HL-60/S4 treated with phorbol 12-myristate 13-acetate at 8.2 ng/mL for 4 days and 3 days (cell line): ENCODE measurements at regions not wholly inside any gene's neighbourhood (a gene's known extent, or its start where the extent isn't known, plus 50 kb on each side); places are given as distances from the start of the nearest gene placed in this dataset.
"Not testable (repeated sequence)": the region's sequence is repeated elsewhere in the genome, so short reads cannot be mapped to it uniquely, and the experiment has no call there.

Source experiments
- in situ Hi-C: fragments of 300-500 bp; cut with MboI; formaldehyde crosslinking; loops from 2 replicates; pipeline ENCODE4 v1.15.0; 2022; ENCODE audit warnings: low sequenced_read_pairs

DNA sequence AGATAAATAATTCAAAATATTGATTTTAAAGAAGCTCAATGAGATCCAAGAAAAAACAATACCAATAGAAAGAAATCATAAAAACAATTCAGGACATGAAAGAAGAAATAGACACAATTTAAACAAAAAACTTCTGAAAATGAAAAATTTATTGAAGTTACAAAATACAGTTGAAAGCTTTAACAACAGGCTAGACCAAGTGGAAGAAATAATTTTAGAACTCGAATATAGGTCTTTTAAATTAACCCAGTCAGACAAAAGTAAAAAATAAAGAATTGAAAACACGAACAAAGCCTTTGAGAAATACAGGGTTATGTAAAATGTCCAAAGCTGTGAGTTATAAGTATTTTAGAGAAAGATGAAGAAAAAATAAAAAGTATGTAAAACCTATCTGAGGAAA is 152.4 kb upstream of the SMIM30 start:
- in situ Hi-C loops, result no loop called here

DNA sequence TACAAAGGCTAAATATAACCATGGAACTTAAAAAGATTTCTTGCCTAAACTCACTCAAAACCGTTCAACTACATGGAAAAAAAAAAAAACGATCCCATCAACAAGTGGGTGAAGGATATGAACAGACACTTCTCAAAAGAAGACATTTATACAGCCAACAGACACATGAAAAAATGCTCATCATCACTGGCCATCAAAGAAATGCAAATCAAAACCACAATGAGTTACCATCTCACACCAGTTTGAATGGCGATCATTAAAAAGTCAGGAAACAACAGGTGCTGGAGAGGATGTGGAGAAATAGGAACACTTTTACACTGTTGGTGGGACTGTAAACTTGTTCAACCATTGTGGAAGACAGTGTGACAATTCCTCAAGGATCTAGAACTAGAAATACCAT is 151.2 kb upstream of the SMIM30 start:
- in situ Hi-C loops, result not testable (repeated sequence)

DNA sequence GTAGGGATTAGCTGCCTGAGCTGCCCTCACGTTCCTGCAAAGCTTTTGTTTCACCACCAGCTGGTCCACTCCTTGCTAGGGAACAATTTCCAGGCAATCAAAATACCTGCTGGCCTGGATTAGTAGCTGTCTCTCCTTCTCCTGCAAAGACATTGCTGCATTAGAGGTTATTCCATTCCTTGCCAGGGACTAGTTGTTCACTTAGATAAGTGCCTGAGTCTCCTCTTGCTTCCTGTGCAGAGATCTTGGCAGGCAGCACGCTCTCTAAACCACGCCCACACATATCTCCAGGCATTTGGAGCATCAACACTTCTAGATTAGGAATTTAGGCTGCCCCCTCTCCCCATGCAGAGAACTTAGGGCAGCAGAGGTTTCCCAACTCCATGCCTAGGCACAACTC is 150.4 kb upstream of the SMIM30 start:
- in situ Hi-C loops, result no loop called here

DNA sequence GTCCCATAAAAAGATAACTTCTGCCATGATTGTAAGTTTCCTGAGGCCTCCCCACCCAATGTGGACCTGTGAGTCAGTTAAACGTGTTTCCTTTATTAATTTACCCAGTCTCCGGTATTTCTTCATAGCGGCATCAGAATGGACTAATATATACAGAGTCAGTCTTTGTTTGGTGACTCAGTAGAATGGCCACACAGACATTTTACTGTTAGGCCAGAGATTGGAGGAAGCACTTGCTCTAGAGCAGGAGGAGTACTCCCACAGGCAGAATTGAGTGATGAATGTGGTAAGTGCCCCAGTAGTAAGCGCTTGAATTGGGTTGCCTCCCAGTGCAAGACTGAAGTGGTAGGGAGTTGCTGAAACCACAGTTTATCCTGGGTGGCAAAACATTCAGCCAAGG is 149.5 kb upstream of the SMIM30 start:
- in situ Hi-C loops, result no loop called here

DNA sequence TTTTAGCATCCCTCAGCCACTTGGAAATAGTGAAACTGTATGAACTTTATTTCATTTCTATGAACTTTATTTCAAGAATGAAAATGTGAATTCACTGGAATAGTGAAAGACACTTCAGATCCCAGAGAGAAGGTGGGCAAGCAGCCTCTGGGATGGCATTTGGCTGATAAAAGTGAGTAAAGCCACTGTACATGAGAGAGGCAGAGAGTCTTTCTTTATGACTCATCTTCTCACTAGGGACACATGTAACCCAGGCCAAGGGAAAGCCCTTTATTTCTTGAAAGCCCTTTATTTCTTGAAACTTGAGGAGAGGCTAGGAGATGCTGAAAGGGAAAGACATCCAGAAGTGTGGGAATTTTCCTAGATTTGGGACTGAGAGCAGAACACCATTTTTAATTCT is 148.9 kb upstream of the SMIM30 start:
- in situ Hi-C loops, result no loop called here

DNA sequence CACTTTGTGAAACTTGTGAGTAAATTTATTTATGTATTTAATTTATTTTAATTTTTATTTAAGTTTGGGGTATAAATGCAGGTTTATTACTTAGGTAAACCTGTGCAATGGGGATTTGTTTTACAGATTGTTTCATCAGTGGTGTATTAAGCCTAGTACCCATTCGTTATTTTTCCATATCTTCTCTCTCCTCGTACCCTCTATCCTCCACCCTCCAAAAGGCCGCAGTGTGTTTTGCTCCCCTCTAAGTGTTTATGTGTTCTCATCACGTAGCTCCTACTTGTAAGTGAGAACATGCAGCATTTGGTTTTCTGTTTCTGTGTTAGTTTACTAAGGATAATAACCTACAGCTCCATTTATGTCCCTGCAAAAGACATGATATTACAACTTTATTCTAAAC is 145.4 kb upstream of the SMIM30 start:
- in situ Hi-C loops, result no loop called here

DNA sequence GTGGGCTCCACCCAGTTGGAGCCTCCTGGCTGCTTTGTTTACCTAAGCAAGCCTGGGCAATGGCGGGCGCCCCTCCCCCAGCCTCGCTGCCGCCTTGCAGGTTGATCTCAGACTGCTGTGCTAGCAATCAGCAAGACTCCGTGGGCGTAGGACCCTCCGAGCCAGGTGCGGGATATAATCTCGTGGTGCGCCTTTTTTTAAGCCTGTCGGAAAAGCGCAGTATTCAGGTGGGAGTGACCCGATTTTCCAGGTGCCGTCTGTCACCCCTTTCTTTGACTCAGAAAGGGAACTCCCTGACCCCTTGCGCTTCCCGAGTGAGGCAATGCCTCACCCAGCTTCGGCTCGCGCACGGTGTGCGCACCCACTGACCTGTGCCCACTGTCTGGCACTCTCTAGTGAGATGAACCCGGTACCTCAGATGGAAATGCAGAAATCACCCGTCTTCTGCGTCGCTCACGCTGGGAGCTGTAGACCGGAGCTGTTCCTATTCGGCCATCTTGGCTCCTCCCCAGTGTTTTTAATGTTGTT is 144.9 kb upstream of the SMIM30 start:
- in situ Hi-C loops, result not testable (repeated sequence)

DNA sequence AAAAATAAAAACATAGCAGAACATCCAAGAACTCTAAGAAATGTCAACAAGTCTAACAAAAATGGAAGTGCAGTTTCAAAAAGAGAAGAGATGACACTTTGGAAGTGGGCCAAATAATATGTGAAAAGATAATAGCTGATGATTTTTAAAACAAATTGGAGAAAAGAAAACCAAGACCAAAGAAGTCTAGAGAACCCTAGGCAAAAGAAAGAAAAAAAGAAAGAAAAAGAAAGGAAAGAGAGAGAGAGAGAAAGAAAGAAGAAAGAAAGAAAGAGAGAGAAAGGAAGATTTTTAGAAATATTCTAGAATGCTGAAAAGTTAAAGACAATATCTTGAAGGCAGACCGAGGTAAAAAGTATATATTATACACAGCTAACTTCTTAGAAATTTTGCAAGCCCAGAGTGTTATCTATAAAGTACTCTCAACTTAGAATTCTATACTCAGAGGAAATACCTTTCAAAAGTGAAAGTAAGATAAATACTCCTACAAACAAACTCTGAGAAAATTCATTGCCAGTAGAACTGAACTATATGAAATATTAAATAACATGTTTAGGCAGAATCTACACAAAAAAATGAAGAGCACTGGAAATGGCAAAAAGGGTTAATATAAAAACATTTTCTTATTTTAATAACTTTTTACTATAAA is 138.7 kb upstream of the SMIM30 start:
- in situ Hi-C loops, result no loop called here

DNA sequence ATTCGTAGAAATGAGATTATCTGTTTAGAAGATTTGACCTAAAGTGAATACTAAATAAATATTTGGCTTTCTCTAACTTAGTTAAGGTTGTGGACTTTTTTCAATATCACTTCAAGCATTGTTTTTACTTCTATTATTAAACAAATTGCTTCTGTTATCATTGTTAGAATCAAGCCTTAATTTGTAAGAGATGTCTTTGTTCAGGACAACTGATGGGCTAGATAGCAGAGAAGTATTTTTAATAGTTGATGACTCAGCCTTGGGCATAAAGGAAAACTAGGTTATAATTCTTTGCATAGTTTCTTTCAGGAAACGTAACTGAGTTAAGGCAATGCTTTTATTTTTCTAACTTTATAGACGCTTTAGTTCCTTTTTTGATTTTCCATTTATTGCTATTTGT is 128.8 kb upstream of the SMIM30 start:
- in situ Hi-C loops, result no loop called here

DNA sequence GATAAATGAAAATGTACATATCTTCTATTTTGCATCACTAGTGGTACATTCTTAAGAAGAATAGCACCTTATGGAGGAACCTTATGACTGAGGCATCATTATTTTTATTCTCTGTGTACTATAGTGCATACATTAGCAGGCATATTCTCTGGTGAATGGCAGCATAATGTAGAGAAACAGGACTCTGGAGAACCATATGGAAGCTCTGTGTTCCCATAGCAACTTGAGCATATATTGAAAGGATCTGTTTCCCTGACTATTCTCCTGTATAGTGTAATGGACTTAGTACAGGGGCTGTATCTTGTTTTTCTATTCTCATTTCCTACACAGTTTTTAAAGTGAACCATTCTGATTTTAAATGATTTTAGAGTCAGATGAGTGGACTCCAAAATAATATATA is 128.4 kb upstream of the SMIM30 start:
- in situ Hi-C loops, result no loop called here

DNA sequence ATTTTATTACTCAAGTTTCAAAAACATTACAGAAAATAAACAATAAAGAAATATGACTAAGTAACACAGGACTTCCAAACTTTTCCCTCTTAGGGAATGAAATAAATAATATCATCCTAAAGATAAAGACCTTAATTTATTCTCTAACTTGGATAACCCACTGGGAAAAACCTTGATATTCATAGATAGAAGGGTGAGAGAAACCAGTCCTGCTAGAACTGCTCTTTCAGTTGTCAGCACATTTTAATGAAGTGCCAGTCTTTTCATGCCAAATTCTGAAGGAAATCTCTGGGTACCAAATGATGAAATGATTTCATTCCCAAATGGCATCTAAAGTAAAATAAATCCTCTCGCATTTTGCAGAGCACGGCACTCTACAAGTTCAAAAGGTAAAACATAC is 114.5 kb upstream of the SMIM30 start:
- in situ Hi-C loops, result no loop called here

DNA sequence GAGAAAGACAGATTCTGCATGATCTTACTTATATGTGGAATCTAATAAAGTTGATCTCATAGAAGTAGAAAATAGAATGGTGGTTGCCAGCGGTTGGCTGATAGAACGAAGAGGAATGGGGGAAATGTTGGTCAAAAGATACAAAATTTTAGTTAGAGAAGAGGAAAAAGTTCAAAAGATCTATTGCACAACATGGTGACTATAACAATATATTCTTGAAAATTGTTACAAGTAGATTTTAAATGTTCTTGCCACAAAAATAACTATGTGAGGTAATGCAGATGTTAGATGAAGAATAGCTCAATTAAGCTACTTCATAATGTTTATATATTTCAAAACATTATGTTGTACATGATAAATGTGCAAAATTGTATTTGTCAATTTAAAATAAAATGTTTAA is 112.3 kb upstream of the SMIM30 start:
- in situ Hi-C loops, result no loop called here

DNA sequence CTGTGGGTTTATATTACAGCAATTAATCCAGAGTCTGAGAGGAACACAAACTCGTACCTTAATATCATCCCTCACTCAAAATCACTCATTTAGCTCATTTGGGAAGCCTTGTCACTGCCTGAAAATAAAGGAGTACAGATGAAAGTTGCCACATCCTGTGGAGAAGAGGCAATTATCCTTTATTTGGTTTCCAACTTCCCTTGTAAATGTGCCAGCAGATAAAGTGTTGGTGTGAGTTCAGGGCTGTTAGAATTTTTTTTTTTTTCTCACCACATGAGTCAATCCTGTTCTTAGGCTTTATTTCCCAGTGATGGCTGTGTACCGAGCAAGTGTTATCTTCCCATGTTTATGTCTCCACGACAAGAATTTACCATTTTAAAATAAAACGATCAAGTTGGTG is 99.0 kb upstream of the SMIM30 start:
- in situ Hi-C loops, result no loop called here

DNA sequence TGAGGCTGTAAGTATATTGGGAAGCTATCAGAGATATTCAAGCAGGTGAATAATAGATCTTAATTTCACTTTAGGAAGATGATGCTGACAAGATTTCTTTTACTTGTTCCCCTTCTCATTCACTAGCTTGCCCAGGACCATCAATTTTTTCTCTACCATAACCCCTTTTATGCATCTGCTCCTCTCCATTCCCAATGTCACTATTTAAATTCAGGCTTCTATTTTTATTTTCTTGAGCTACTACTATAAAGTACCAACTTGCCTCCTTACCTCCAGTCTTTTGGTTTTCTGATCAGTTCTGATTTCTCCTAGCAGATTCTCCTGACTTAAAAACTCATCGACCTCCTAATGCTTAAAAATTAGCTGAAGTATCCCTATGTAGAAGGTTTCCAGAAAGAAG is 97.7 kb upstream of the SMIM30 start:
- in situ Hi-C loops, result no loop called here

DNA sequence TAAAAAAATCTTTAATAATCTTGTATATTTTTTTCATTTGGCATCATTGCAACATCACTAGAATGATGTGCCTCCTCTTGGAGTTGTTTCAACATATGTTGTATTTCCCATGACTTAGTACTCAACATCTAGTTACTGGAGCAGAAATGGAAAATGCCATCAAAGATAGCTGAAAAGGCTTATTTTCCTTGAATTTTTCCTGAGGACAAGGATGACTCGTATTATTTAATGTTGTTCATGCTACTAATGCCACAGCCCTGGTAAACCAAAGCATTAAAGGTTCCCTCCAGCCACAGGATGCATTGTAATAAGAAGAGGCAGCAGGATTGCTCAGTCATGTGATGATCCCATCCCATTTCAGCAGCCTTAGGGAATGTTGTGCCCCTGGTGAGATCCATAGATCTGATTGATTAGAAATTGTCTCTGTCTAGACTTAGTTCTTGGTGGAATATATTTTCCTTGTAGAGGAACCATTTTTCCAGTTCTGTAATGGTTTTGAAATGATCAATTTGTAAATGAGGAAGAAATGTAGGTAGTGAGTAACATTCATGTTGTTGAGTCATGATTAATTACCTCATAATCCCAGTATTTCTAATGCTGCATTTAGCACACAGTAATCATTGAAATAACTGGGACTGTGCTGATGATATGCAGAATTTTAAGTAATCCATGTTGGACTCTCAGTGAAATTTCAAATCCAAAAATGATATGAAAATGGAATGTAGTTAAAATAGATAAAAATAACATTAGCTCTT is 91.3 kb upstream of the SMIM30 start:
- in situ Hi-C loops, result no loop called here

DNA sequence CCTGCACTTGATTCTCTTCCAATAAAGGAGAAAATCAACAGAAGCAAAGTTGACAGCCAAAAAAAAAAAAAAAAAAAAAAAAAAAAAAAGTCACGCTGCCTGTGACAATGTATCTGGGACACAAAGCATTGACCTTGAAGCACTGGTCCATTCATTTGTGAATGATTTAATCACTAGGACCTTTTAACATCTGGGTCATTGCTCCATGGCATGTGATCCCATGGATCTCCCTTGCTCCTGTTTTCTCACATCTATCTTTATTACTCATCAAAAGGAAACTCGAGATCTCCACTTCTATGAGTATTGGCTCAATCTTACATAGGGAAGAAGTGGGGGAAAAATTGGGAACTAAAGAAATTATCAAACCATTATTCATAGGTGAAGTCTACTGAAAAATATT is 89.6 kb upstream of the SMIM30 start:
- in situ Hi-C loops, result no loop called here

DNA sequence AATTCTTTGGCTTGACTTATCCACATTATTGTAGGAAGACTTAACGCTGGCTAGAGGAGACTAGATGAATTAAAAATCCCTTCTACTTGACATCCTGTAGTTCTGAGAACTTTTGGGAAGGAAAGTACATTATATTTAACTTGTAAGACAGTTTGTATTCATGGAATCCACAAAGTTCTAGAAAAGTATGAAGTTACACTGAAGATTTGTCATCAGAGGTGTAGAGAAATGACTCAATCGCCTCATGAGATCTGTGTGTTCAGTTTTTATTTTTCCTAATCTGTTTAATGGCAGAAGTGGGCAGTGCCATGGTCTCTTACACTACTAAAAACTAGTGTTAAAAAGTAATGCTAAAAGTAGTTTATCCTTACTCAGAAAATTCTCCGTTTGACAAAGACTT is 89.1 kb upstream of the SMIM30 start:
- in situ Hi-C loops, result no loop called here

DNA sequence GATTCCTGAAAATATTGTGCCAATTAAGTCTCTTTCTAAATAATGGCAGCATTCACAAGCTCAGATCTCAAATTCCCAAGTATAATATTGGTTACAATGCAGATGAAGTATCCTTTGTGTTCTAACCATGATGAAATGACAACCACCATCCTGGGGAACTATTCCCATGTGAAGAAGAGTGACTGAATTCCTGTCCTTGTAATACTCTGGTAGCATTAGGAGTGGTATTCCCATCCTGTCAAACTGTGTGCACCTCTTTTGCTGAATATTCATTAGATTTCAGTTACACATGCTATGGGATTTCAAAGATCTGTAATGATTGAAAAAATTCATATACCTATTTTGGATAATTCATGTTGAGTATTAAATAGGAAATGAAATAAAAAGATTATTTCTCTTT is 86.1 kb upstream of the SMIM30 start:
- in situ Hi-C loops, result no loop called here

DNA sequence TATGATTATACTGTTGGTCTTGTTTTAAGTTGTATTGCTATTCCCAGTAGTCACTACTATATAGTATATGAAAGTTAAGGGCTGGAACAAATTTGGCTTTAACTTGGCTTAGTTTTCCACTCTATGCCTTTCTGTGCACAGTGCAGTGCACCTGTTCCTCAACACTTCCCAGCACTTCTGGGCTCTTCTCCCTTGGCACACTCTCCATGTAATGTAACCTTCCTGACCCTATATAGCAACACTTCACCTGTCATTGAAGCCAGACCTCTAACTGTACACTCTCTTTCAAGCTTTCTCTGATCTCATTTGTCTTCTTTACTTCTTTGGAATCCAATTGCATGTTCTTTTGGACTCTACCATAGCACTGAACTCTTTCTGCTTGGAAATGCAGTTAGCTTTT is 83.9 kb upstream of the SMIM30 start:
- in situ Hi-C loops, result no loop called here

DNA sequence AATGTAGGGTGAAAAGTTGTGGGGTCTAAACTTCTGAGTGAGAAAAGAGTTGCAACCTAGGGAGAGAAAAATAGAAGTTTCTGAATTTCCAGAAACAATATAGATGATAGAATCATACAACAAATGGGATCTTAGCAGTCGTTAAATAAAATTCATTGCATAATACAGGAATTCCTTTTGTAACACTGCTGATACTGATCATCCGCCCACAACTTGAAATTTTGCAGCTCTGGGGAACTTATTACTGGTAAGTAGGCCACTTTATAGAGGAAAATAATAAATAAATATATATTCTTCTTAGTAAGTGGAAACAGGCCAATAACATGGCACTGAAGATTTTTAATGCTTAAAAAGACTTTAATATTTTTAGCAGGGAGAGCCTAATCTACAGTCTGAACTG is 81.9 kb upstream of the SMIM30 start:
- in situ Hi-C loops, result no loop called here

DNA sequence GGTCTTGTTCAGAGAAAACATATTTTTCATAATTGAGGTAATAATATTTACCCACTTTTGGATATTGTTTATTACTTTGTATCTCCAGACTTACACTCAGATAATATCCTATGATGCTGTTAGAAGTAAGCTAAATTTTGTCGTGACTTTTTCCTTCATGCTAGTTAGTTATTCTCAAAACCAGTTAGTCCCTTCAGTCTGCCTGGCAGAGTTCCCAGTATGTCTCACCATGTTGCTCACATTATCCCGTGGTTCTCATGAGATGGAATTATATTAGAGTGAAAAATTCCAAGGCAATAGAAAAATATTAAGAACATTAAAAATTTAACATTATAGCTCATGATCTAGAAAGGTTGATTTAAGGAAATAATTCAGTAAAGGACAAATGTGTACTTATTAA is 81.5 kb upstream of the SMIM30 start:
- in situ Hi-C loops, result no loop called here

DNA sequence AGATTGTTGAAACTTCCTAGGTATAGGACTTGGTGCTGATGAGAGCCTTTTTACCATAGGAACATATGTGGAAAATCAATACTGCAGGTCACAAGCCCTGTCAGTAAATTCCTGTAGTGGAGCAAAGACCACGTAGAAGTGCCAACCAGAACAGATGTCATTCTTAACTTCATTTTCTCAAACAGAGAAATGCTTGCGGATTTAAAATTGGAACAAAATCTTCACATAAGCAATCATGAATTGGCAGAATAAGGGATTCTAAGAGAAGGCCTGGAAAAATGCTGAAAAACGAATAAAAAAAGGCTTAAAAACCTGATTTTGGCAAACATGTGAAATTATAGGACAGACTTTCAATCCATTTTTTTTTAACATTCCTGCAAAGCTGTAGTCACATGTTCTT is 80.8 kb upstream of the SMIM30 start:
- in situ Hi-C loops, result no loop called here

DNA sequence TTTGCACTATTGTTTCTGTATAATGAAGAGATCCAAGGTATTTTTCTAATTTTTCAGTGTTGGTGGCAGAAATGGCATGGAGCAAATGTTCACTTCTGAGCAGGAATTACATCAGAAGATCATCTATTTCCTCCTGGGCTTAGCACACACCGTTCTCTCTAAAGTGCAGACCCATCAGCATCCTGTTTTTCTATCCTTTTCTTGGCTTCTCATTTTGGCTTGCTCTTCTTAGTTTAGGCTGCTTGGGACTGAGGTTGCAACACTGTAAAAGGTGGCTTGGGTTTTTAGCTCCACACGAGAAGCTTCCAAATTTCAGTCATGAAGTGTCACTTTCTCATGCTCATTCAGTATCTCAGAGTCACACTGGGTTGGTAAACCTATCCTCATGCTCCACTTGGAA is 79.9 kb upstream of the SMIM30 start:
- in situ Hi-C loops, result no loop called here
